GM12873 (cell line): ENCODE measurements at regions not wholly inside any gene's neighbourhood (a gene's known extent, or its start where the extent isn't known, plus 50 kb on each side); places are given as distances from the start of the nearest gene placed in this dataset.

ENCODE experiments used
- TF ChIP-seq, protein P1 (sequence below): IDR thresholded peaks from 2 replicates; pipeline ENCODE4 v1.5.1; 2012; ENCODE audit warnings: low read depth, mild to moderate bottlenecking, moderate library complexity, low read length, control low read depth; ENCODE audit not compliant: insufficient read depth; ENCODE audit errors: missing control alignments

DNA sequence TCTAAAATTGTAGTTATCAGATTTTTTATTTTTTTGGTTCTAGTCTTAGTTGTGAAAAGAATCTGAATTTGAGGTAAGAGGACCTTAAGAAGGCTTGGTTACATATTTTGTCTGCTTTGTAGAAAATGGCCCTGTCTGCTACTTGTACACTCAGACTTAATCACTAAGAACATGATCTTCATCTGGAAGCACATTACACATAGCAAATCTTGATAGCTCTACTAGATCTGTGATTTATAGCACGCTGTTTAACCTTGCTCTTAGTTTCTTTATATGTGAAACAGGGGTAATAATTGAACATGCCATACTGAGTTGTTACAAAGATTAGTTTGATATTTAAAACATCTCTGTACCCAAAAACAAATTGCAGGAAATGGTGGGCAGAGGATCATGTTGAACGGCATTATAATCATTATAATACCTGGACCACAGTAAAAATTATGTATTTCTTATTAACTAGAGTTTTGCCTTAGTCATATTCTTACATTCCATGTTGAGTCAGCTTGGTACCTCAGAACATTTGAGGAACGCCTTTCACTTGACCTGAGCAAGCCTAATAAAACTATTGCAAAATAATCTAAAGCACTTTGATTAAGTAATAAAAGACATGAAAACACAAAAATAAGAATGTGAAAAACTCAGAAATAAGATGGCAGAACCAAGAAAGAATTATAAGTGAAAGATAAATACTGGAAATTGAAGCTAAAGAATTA is 738.0 kb upstream of the AADAT start:
- TF ChIP-seq, protein P1, sequence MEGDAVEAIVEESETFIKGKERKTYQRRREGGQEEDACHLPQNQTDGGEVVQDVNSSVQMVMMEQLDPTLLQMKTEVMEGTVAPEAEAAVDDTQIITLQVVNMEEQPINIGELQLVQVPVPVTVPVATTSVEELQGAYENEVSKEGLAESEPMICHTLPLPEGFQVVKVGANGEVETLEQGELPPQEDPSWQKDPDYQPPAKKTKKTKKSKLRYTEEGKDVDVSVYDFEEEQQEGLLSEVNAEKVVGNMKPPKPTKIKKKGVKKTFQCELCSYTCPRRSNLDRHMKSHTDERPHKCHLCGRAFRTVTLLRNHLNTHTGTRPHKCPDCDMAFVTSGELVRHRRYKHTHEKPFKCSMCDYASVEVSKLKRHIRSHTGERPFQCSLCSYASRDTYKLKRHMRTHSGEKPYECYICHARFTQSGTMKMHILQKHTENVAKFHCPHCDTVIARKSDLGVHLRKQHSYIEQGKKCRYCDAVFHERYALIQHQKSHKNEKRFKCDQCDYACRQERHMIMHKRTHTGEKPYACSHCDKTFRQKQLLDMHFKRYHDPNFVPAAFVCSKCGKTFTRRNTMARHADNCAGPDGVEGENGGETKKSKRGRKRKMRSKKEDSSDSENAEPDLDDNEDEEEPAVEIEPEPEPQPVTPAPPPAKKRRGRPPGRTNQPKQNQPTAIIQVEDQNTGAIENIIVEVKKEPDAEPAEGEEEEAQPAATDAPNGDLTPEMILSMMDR: no peak

DNA sequence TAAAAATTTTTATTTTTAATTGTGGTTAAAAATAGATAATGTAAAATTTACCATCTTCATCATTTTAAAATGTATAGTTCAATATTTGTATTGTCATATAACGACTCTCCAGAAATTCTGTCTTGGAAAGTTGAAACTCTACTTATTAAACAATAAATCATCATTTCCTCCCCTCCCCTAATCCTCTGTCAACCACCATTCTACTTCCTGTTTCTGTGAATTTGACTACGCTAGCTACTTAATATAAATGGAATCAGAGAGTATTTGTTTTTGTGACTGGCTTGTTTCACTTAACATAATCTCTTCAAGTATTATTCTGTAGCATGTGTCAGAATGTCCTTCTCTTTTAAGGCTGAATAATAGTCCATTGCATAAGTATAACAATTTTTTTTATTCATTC is 729.0 kb upstream of the AADAT start:
- TF ChIP-seq, protein P1: no peak

DNA sequence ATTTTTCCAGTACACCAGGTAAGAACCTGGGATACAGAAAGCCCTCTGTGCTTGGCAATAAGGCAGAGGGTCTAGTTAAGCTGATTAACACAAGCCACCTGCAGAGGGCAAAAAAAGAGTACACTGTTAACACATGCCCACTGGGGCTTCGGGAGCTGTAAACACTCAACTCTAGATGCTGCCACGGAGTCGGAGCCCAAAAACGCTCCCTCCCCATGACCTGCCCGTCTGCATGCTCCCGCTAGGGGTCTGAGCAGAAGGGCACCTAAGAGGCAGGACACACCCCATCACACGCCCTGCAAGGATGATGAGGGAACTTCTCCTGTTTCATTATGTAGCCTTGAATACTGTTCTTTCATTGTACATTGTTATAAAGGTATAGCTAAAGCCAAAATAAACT is 715.6 kb upstream of the AADAT start:
- TF ChIP-seq, protein P1: no peak

DNA sequence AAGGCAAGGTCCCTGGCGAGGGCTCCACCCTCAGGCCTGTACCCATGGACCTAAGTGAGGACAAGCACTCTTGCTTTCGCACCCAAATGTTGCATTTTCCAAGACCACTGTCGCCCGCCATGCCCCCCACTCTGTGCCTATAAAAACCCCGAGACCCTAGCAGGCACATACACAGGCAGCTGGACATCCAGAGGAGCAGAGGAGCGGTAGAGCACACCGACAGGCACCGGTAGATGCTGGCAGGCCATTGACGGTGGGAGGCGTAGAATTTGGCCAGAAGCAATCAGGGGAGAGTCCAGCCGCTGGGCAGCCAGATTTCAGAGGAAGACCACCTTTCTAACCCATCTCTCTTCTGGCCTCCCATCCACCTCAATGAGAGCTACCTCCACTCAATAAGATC is 715.2 kb upstream of the AADAT start:
- TF ChIP-seq, protein P1: no peak

DNA sequence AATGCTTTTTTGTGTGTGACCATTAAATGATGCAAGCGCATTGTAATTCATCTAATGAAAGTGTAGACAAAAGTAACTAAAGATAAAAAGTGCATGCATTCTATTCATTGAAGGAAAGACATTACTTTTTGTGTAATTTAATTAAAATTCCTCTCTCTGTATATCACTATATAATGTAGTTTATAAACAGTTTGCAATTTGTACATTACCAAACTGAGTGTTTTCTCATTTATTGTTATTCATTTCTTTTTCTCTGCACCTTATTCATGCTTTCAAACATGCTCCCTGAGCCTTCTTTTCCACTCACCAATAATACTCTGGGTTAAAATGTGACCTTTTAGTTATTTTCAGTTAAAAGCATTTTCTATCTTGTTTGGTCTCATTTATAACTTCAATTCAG is 713.7 kb upstream of the AADAT start:
- TF ChIP-seq, protein P1: no peak

DNA sequence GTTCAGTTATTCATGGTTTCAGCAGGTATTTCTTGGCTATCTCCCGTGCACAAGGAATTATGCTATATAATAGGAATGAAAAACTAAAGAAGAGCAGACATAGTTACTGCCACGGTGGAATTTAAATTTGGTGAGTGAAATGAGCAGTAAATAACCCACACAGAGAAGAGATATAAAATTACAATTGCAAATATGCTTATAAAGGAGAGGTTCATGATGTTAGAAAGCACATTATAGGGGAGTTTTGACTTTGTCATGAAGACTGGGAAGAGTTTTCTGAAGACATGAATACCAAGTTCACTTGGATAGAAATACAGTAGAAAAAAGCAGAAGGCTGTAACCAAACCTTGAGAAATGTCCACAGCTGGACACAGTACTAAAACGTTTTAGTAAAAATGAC is 712.0 kb upstream of the AADAT start:
- TF ChIP-seq, protein P1: no peak

DNA sequence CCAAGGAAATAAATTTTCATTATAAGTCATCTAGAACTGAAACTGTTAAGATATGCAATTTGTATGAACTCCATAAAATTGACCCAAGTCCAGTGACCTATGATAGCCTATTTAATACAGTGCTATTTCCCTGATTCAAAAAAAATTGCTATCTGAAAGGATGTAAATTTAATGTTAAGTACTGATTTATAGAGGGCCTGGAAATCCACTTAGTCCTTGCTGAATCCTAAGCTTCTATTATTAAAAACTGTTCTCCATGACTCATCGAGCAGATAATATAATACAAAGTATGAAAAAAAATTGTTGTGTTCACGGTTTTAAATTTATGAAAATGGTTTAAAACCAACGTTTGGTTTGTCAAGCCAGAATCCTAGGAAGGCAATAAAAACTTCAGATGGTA is 704.8 kb upstream of the AADAT start:
- TF ChIP-seq, protein P1: no peak
